GM18502 (cell line): ENCODE measurements at regions not wholly inside any gene's neighbourhood (a gene's known extent, or its start where the extent isn't known, plus 50 kb on each side); places are given as distances from the start of the nearest gene placed in this dataset.
A peak's percentile ranks its signal among the peaks of the same experiment; 100 is the strongest.
"Not testable (repeated sequence)": the region's sequence is repeated elsewhere in the genome, so short reads cannot be mapped to it uniquely, and the experiment has no call there.

Source experiments
- ATAC-seq: cut with Tn5 transposase; IDR thresholded peaks from one replicate; pipeline ENCODE4 v1.9.1; 2021; ENCODE audit warnings: mild to moderate bottlenecking; ENCODE audit not compliant: unreplicated experiment, poor library complexity

DNA sequence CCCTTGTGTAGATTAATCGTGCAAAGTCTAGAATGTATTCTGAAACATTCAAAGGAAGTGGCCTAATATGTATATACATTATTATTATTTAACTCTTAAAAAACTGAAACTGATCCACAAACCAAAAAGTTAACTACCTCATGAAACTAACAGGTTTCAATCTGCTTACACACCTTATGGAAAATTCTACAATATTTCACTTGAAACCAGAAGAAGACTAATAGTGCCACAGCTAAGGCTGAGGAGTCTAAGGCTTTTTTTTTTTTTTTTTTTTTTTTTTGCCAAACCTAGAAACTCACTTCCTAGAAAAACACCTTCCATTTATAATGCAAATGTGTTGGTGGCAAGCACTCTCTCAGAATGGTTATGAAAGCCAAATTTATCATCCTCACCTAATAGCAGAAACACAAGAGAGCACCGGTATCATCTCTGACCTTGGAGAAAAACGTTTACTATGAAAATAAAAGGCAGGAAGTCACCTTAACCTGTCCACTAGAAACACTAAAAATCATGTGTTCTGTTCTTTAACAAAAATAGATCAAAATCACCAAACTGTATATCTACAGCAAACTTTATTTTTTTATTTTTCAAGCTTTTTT lies 586.1 kb downstream of the FRK start:
- no peak for ATAC-seq

DNA sequence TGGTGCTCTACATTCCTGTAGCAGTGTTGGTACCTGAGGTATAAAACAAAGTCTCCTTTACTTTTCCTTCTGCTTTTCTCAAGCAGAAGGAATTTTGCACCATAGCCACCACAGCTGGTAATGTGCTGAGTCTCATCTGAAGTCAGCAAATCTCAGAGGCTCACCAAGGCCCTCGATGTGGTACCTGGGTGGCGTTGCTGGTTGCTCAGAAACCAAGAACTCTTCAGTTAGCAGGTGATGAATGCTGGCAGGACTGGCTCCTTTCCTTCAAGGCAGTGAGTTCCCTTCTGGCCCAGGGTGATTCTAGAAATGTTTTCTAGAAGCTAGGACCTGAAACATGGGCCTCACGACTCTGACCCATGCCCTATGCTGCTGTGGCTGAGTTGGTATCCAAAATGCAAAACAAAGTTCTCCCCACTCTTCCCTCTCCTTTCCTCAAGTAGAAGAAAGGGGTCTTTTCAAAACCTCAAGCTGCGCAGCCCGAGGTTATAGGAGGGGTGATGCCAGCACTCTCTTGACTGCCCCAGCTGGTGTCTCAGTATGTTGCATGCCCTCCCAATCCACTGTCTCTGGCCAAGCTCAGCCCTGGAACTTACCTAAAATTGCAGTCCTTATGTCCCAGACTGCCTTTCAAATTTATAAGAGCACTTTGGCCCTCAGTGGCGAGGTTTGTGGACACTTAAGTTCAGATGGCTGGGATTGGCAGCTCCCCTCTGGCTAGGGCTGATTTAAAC lies 592.3 kb downstream of the FRK start:
- ATAC-seq, result no peak

DNA sequence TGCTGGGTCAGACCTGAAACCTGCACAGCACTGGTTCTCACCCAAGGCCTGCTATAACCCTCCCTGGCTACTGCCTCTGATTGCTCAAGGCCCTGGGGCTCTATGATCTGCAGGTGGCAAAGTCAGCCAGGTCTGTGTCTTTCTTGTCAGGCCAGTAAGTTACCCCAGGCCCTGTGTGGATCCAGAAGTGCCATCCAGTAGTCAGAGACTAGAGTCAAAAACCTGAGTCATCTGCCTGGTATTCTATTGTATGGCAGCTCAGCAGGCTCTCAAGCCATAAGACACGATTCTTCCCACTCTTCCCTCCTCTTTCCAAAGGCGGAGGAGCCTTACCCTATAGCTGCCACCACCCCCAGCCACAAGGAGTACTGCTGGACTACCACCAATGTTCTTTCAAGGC lies 593.0 kb downstream of the FRK start:
- no peak for ATAC-seq

DNA sequence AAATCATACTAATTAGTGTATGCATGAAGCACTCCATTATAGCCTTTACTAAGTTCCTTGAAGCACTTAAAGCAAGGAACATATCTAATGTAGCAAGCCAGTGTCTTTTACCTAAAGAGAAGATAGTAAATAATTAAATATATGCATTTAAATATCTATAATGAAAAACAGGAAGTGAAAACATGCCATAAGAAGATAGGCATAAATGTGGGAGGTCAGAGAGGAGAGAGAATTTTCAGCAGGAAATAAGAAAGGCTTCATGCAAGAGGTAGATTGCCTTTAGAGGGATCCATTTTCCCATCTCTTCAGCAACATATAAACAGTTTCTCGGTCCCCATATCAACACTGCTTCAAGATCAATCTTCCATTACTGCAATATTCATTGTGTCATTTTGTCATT lies 599.8 kb downstream of the FRK start:
- no peak for ATAC-seq

DNA sequence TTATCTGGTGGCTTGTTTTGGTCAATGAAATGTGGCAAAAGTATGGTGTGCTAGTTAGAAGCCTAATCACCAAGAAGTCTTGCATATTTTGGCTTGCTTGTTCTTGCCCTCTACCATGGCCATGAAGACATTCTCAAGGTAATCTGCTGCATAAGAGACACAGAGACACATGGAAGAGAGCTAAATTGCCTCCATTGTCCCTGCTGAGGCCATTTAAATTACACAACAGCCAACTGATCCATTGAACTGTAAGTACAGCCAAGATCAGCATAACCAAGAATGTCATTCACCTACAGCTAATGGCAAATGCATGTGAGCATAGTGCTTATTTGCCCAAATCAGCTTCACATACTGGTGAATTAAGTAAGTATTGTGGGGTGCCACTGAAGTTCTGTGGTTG lies 603.8 kb downstream of the FRK start:
- ATAC-seq, result no peak

DNA sequence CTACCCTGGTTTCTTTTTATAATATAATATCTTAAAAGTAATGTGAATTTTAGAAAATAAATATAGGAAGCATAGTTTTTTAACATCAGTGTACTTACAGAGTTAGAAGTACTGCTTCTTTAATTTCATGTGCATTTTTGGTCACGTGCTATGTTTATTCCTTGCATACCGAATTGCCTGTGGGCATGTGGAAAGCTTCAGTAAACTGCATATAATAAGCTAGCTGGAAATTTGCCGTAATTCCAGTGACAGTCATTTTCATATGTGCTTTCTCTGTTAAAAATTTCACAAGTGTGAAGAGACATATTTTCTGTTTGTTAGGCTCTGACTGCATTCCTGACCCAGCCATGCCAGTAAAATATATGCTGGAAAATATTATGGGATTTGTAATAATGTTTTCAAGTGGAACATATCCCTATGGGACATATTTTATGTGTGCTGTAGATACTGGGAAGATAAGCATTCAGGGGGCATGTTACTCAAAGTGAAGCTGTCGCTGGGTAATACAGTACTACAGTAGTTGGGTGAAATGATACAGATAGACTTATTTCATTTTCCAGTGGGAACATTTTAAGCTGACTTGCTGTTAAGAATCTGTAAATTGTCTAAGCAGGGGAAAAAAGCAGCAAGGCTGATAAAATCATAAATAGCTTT lies 616.7 kb downstream of the FRK start:
- no peak for ATAC-seq

DNA sequence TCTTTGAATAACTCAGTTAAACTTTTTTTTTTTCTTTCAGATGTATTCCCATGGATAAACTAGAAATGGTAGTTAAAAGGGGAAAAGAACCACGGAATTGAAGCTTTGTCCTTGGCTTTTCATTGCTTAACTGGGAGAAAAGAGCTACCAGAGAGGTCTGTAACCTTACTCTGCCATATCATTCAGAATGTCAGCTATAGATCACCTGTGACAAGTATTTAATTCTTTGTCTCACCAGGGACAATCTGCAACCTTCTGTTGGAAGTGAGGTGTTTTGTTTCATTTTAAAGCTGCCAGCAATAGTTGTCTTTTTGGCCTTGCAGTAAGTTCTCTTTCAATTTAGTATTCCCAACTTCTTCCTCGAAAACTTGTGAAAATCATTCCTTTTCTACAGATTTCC lies 618.4 kb downstream of the FRK start:
- no peak for ATAC-seq

DNA sequence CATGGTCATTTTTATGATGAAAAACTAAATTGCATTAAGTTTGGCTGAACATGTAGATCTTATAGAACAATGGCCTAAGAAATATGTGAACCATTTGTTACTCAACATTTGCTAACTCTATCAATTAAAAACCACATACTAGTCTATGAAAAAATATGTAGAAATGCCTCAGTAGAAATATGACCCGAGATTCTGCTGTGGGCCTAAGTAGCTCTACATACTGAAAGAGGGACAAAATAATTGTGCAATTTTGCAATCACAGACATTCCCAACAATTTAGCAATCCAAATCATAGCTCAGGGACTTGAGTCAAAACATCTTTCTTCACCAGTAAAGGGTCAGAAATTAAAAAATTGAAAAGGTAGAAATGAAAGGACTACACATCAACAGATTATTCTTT lies 619.0 kb downstream of the FRK start:
- no peak for ATAC-seq

DNA sequence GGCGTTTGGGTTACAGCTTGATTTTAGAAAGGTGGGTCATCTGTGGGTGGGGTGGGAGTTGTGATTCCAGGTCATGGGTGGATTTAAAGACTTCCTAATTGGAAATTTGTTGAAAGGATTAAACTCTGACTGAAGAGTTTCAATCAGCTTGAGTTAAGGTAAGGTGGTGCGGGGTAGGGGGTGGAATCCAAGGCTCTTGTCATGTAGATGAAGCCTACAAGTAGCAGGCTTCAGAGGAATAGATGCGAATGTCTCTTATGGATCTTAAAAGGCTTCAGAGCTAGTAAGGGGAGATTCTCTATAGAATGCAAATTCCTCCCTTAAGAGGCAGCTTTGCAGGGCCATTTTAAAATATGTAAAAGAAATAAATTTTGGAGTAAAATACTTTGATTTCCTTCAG lies 645.3 kb downstream of the FRK start:
- ATAC-seq, result no peak

DNA sequence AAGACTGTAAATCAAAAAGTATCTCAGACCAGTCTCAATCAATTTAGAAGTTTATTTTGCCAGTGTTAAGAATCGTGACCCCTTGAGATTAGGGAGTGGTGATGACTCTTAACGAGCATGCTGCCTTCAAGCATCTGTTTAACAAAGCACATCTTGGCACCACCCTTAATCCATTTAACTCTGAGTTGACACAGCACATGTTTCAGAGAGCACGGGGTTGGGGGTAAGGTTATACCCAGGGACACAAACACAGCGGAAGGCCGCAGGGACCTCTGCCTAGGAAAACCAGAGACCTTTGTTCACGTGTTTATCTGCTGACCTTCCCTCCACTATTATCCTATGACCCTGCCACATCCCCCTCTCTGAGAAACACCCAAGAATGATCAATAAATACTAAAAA lies 645.8 kb downstream of the FRK start:
- not testable (repeated sequence) for ATAC-seq

DNA sequence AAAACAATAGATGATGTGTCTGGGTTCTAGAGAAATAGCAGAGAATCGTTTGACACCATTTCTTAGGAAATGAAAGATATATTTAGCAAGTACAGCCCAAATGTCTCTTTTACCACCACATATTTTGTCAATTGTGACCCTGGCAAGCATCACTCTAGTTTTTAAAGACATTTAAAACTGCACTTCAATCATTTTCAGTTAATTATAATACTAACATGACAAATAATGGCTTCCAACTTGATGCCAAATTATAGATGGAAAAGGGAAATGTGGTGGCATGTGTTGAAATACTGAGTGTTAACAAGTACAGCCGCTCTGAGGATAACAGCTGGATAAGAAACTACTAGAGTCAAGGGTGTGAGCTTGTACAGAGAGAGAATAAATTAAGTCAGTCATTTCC lies 648.9 kb downstream of the FRK start:
- ATAC-seq, result no peak

DNA sequence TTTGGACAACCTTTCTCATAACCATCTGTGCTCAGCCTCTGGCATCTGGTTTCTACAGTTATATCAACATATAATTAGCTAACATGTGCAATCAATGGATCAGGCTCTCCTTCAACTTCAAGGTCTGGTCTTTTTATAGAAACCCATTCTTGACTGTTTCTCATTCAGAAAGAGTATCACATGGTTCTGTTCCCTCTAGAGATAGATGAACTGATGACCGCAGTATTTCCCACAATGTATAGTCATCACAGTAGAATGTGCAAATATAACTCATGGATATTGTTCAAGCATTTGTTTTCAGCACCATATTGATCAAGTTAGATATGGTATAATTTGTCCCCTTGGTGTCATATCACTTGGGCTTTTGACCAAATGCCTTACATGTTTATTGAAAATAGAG lies 656.2 kb downstream of the FRK start:
- ATAC-seq, result no peak

DNA sequence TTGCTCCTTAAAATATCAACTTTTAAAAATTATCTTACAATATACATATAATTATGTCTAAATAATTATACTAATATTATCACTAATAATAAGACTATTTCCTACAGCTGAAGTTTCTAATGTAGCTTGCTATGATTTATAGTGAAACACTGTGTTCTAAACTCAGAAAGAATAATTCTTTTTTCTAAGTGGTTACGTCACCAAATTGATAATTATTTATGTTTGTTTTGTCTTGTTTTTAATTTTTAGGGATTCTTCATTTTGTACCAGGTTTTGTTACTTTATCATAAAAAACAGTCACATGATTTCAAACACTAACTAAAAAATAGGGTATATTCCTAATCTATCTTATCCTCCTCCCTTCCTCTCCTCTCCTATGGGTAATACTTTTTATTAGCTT lies 662.1 kb downstream of the FRK start:
- no peak for ATAC-seq

DNA sequence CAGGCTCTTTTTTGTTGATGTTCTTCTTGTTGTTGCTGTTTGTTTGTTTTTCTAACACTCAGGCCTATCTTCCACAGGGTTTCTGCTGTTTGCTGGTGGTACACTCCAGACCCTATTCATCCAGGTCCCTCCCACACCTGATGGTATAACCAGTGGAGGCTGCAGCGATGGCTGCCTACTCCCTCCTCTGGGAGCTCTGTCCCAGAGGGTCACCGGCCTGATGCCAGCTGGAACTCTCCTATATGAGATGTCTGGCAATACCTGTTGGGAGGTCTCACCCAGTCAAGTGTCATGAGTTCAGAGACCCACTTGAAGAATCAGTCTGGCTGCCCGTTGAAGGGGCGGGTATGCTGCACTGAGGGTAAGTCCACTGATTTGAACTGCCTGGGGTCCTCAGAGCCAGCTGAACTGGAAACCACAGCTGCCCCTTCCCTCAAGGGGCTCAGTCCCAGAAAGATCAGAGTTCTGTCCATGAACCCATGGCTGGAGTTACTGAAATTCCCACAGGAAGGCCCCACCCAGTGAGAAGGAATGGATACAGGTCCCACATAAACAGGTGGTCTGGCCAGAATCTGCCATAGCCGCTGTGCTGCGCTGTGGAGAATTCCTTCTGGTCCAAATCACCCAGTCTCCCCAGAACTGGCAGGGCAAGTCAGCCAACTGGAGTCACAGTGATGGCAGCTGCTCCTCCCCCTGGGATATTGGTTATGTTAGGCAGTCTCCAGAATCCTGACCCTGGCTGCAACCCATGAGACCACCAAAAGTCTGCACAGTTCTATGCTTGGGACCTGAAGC lies 664.4 kb downstream of the FRK start:
- ATAC-seq, result no peak

DNA sequence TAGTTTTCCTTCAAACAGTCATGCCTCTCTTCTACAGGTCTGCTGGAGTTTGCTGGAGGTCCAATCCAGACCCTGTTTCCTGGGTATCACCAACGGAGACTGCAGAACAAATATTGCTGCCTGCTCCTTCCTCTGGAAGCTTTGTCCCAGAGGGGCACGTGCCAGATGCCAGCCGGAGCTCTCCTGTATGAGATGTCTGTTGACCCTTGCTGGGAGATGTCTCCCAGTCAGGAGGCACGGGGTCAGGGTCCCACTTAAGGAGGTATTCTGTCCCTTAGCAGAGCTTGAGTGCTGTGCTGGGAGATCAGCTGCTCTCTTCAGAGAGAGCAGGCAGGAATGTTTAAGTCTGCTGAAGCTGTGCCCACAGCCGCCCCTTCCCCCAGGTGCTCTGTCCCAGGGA lies 666.9 kb downstream of the FRK start:
- no peak for ATAC-seq

DNA sequence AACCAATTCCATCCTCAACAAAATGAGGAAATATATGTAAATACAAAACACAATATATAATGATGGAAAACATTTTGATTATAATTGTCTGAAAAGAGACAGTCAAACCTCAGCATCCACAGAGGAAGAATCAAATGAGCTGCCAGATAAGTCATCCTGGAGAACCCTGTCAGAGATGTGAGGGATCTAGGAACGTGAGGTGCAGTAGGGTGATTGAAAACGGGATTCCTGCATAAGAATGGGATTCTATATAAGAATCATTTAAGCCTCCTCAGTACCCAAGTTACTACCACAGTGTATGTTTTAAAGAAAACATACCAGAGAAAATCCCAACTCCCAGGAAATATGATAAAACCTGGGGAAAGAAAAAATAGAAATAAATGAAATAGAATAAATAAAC lies 690.5 kb downstream of the FRK start:
- ATAC-seq, result no peak

DNA sequence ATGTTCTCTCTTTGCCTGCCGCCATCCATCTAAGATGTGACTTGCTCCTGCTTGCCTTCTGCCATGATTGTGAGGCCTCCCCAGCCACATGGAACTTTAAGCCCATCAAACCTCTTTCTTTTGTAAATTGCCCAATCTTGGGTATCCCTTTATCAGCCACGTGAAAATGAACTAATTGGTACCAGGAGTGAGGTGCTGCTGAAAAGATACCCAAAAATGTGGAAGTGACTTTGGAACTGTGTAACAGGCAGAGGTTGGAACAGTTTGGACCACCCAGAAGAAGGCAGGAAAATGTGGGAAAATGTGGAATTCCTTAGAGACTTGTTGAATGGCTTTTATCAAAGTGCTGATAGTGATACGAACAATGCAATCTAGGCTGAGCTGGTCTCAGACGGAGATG lies 694.9 kb downstream of the FRK start:
- ATAC-seq, result no peak

DNA sequence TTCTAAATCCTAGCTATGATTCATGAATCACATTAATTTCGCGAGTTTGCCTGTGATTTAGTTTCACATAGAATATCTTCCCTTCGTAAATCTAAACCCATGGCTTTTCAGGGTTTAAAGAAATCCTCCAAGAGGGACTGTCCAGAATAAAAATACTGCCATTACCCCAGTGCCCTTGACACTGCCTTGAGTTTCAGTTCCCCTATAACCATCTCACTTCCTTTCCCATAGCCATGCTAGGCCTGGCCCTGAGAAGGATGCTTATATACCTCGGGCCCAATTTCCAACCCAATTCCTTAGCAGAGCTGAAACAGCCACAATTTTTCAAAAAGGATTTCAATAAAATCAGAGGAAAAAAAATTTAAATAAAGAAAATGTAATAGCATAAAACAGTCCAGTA lies 697.3 kb downstream of the FRK start:
- peak; percentile 83 for ATAC-seq

DNA sequence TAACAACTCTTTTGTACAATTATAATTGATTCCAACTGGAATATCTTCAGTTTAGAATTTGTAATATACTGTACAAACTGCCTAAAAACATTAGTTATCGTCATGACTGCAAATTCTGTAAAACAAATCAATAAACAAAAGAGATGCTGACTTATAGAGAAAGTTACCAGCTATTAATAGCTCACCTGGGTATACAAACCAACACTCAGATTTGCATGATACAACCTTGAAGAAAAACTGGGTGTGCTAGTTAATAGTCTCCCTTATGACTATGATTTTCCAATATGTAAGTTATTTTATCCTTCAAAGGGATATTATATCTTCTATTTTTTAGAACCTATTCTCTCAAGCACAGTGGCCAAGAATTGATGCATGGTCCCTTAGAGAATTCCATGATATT lies 698.5 kb downstream of the FRK start:
- ATAC-seq, result no peak

DNA sequence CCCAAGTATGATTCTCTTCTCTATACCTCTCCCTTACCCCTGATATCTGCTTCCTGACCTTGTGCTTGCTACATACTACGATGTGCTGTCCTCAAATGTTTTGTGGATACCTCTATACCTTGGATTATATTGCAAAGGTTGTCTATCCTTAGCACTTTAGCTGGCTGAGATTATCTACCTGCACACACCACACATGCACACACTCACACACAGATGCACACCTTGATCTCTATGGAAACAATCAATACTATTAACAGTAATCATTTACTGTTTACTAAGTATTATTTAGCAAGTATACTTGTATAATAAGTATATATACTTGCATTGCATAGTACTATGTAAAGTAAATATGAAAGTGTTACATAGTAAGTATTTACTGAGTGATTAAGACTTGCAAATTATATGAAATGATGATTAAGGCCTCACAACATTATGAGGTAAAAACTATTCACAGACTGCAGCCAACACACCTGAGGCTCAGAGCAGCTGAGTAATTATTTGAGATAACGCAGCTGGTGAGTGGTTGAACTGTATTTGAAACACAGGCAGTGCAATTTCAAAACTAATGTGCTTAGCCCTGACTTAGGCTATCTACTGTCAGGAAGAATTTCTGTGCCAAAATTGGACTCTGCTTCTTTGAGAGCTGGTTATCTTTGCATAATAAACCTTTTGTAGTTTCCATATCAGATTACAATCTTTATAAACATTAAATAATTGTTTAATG lies 699.9 kb downstream of the FRK start:
- ATAC-seq, result no peak

DNA sequence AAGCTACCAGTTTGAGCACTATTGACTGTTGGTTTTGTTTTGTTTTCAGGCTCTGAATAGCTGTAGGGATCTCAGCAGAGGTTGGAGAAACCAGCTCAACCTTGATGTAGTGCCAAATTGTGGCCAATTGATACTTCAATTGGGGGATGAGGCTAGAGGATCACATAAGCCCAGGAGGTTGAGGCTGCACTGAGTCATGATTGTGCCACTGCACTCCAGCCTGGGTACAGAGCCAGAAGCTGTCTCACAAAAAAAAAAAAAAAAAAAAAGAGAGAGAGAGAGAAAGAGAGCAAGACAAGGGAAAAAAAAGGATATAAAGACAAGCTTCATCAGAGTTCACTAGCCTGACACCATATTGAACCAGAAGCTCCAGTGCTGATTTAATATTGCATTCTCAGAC lies 702.1 kb downstream of the FRK start:
- ATAC-seq, result no peak
